ENCODE measurements at regions not wholly inside any gene's neighbourhood (a gene's known extent, or its start where the extent isn't known, plus 50 kb on each side); places are given as distances from the start of the nearest gene placed in this dataset.

DNA sequence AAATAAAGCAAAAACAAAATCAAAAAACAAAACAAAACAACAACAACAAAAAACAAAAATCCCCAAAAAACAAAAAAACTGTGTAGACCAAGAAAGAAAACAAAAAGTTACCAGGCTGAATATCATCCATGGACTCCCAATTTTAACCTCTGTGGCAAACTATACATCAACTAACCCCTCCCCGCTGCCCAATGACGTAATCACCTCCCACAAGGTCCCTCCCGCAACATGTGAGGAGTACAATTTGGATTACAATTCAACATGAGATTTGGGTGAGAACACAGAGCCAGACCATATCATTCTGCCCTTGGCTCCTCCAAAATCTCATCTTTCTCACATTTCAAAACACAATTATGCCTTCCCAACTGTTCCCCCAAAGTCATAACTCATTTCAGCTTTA, 179.8 kb downstream of the DERA start:
- Histone ChIP-seq H3K79me2 (ENCODE audit: insufficient read depth, low read length) (no peaks in the 10 kb centered on the region), H3K4me2 (ENCODE audit: low read length) (no peak overlapping the region), H3K4me1 (ENCODE audit: insufficient read depth, low read length, severe bottlenecking) (no peaks in the 10 kb centered on the region), H3F3A (ENCODE audit: insufficient read depth, low read length) (no peaks in the 10 kb centered on the region), H3K9ac (ENCODE audit: low read length) (no peak overlapping the region), H3K27me3 (ENCODE audit: insufficient read depth, low read length) (no peaks in the 10 kb centered on the region), H3K27ac (ENCODE audit: low read depth, low read length, poor library complexity, severe bottlenecking) (no peak overlapping the region), H4K20me1 (ENCODE audit: insufficient read depth, low read length) (no peaks in the 10 kb centered on the region), H2AFZ (ENCODE audit: low read length) (no peak overlapping the region), H3K4me3 (ENCODE audit: low read depth, low read length, poor library complexity, severe bottlenecking) (no peak overlapping the region), H3K36me3 (ENCODE audit: insufficient read depth, low read length) (no peaks in the 10 kb centered on the region), H3K9me2 (ENCODE audit: low read depth, low read length) (no peaks in the 10 kb centered on the region), H3K9me3 (ENCODE audit: low read length) (no peaks in the 10 kb centered on the region)
- TF ChIP-seq CTCF (IDR thresholded peaks at IDR 0.05; ENCODE audit: low read length), result no peak

- Histone ChIP-seq H3K9me3 (ENCODE audit: low read length) (no peaks in the 10 kb centered on the region), H3K9me2 (ENCODE audit: low read depth, low read length) (no peaks in the 10 kb centered on the region), H3K27me3 (ENCODE audit: insufficient read depth, low read length) (no peaks in the 10 kb centered on the region), H3K4me1 (ENCODE audit: insufficient read depth, low read length, severe bottlenecking) (no peaks in the 10 kb centered on the region), H4K20me1 (ENCODE audit: insufficient read depth, low read length) (no peaks in the 10 kb centered on the region), H3K27ac (ENCODE audit: low read depth, low read length, poor library complexity, severe bottlenecking) (no peak overlapping the region), H3F3A (ENCODE audit: insufficient read depth, low read length) (no peaks in the 10 kb centered on the region), H3K4me2 (ENCODE audit: low read length) (no peak overlapping the region), H3K4me3 (ENCODE audit: low read depth, low read length, poor library complexity, severe bottlenecking) (no peak overlapping the region), H3K9ac (ENCODE audit: low read length) (no peak overlapping the region), H3K36me3 (ENCODE audit: insufficient read depth, low read length) (no peaks in the 10 kb centered on the region), H2AFZ (ENCODE audit: low read length) (no peak overlapping the region), H3K79me2 (ENCODE audit: insufficient read depth, low read length) (no peaks in the 10 kb centered on the region)
- TF ChIP-seq CTCF (IDR thresholded peaks at IDR 0.05; ENCODE audit: low read length) (no peak), EZH2 (IDR thresholded peaks at IDR 0.05; ENCODE audit: borderline replicate concordance, low read length) (no peak)
These were observed 177.3 kb downstream of the DERA start for GRCh38 chr12:16088421-16088820.
